ENCODE measurements at regions not wholly inside any gene's neighbourhood (a gene's known extent, or its start where the extent isn't known, plus 50 kb on each side); places are given as distances from the start of the nearest gene placed in this dataset.

DNA sequence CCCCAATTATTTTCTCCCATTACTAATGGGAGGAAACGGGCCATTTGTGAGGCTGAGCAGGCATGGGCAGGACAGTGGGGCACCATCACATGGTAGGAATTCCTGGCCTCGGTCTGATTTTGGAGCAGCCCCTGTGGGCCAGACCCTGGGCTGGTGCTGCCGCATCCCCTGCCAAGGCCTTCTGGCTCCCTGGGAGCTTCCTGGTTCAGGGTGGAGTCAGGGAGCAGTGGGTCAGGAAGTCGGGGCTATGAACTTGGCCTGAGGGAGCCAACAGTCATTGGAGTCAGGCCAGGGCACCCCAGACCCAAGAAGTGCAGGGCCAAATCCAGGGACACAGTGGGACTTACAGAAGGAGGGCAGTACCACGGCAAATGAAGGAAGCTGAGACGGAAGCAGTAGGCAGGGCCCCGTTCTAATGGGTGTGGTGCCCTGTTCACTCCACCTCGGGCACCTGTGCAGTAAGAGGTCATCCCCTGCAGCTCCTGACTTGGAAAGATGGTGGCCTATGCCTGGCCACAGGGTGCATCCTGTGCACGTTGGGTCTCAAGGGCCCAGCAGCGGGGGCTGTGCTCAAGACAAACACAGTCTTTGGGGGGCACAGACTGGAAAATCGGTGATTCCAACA is 328.1 kb downstream of the SMAD2 start:
- DNase-seq (ENCODE audit: extremely low read depth in 1 of 2, low read depth in 1 of 2) = no peak

GRCh38 chr18:47601581-47602272 is 328.7 kb downstream of the SMAD2 start:
- DNase-seq (ENCODE audit: extremely low read depth in 1 of 2, low read depth in 1 of 2) = no peak

DNA sequence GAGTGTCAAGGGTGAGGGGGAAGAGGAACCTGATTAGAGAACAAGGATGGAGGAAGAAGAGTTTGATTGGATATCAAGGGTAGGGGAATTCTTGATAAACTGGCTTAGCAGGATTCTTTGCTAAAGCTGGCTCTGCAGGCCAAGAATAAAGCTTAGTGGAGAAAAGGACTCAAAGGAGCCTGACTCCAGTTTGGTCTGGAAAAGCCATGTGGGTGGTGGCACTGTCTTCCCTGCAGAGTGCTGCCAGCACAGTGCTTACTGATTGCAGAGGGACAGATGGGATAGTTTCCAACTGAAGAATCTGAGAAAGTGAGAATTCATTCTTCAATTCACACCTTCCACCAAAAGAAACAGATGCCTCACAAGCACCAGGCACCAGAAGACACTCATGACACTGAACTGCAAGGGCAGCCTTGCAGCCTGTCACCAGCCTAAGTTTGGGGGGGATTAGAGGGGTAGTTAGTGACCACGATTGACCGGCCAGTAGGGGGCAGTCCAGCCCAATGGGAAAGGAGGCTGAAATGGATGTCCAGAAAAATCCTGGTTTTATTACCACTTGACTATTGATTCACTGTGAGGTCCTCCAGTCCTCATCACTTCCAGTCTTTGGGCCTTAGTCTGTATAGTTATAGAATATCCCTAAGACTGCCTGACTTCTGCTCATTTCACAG is 334.5 kb downstream of the SMAD2 start:
- DNase-seq (ENCODE audit: extremely low read depth in 1 of 2, low read depth in 1 of 2) = no peak

GRCh38 chr18:47594621-47595086 is 335.8 kb downstream of the SMAD2 start:
- DNase-seq (ENCODE audit: extremely low read depth in 1 of 2, low read depth in 1 of 2) = no peak

- no peak for DNase-seq (ENCODE audit: extremely low read depth in 1 of 2, low read depth in 1 of 2)
Observed at GRCh38 chr18:47593744-47594472, 336.6 kb downstream of the SMAD2 start.

GRCh38 chr18:47591429-47591828 is 339.0 kb downstream of the SMAD2 start:
- DNase-seq (ENCODE audit: extremely low read depth in 1 of 2, low read depth in 1 of 2) = no peak

DNA sequence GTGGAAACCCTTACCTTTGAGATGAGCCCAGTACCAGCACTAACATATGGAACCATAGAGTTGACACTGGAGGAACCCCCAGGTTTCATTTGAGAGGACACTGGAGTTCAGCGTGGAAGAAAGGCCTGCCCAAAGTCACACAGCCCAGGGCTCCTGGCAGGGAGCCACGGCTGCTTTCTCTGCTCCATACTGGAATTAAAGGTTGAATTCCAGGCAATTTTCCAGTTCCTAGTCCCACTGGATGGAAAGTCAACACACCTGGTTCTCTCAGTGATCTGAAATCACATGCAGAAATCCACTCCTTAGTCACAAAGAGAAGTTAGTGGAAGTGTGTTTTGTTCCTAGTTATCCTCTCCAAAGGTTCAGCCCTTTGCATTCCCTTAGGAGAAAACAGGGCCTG is 336.1 kb upstream of the SKOR2 start:
- no peak for DNase-seq (ENCODE audit: extremely low read depth in 1 of 2, low read depth in 1 of 2)

GRCh38 chr18:47586418-47587070 is 335.1 kb upstream of the SKOR2 start:
- DNase-seq (ENCODE audit: extremely low read depth in 1 of 2, low read depth in 1 of 2) = no peak

- no peak for DNase-seq (ENCODE audit: extremely low read depth in 1 of 2, low read depth in 1 of 2)
Observed at GRCh38 chr18:47585914-47586313, 334.5 kb upstream of the SKOR2 start.

DNA sequence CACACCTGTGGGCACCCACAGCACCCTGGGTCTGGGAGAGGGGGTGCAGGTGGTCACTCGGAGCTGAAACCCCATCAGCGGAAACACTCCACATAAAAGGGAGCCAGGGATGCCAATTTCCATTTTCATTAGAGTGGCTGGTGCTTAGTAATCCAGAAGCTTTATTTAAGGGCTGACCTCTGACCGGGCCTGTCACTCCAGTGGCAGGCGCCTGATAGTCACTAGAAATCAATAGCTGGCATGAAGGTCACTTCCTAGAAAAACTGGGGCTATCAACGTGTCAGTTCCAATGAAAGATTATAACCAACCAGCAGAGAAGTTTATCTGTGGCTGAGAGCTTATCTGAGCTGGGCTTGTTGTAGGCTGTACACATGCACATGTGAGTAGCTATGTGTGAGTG is 333.7 kb upstream of the SKOR2 start:
- DNase-seq (ENCODE audit: extremely low read depth in 1 of 2, low read depth in 1 of 2) = no peak

- no peak for DNase-seq (ENCODE audit: extremely low read depth in 1 of 2, low read depth in 1 of 2)
Observed at GRCh38 chr18:47582093-47582492, 330.6 kb upstream of the SKOR2 start.

DNA sequence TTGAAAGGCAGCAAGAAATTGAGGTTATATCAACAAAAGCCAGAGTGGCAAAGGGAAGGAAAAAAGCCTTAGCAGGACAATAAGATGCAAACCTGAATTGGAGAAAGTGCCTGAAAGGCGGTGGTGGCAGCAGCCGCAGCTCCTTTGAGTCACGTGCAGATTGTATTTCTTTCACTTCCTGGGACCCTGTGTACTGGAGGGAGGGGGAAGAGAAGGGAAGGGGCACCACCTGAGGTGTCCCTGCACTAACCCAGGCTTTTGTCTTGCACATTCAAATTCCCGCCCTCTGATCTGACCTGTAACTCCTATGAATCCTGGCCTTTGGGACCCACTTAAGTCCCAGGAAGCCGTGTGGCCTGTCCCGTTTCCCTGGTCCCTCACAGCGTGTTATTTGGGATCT is 326.1 kb upstream of the SKOR2 start:
- DNase-seq (ENCODE audit: extremely low read depth in 1 of 2, low read depth in 1 of 2) = no peak

- no peak for DNase-seq (ENCODE audit: extremely low read depth in 1 of 2, low read depth in 1 of 2)
Observed at GRCh38 chr18:47574966-47575365, 323.5 kb upstream of the SKOR2 start.

DNA sequence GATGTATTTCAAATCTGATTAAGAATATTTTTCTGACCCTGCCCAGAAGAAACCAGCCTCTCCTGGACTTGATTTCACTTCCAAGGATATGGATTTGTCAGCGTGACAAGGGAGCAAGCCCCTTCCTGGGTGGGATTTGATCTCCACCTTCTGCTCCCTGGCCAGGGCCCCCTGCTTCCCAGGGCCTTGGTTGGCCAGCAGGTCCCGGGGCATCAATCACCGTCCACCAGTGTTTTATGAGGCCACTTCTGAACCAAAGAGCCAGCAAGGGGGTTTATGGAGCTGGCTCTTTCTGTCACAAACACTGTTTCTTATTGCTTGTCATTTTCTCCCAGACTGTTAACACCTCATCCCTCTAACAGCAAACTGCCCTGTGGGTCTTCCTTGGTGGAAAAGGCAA is 320.5 kb upstream of the SKOR2 start:
- DNase-seq (ENCODE audit: extremely low read depth in 1 of 2, low read depth in 1 of 2) = no peak

DNA sequence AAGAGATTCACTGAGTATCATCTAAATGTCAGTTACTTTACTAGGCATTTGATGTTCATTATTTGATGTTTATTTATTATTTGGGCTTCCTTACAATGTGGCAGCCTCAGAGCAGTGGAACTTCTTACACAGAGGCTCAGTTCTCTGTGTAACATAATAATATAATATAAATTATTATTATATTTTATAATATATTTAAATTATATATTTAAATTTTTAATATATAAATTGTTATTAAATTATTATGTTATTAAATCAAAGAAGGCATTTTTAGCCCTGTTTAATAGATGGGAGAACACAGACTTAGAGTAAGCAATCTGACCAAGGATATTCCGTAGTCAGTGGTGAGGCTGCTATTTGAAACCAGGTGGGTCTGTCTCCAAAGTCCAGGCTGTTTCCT is 315.3 kb upstream of the SKOR2 start:
- no peak for DNase-seq (ENCODE audit: extremely low read depth in 1 of 2, low read depth in 1 of 2)

DNA sequence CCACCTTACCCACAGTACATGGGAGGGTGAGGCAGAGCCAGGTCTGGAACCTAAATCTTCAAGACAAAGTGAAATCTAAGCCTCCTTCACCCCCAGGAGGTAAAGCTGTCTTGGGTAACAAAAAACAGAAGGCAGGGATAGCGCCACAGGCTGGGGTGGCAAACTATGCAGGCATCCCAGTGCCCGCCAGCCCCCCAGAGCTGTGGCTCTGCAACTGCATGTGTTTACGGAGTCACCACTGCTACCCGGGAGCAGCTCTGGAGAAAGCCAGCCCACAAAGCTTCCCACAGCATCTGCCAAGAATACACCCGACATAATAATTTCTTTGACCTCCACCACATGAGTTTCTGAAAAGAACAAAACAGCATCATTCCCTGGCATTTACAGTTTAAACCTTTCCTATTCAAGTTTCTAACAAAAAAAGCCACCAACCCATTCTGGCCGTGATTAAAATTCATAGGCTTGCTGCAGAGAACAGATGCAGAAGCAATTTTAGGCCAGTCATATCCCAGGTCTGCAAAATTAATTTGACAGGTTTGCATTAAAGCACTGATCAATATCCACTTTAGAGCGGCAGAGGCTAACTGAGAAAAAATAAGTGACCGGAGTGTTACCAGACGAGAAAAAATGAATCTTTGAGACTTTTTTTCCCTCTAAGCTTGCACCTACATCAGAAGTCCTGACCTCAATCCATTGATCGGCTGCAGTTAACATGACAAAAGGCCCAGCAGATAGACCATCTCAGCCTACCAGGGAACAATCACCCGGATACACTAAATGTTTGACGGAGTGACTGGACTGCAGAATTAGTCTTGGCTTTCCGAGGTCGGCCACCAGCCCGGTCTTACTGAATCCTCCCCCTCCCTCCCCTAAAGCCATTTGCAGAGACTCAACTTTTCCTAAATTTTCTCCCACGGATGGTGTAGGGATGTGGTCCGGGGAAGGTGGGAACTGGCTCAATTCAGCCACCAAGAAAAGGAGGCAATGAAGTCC is 309.6 kb upstream of the SKOR2 start:
- no peak for DNase-seq (ENCODE audit: extremely low read depth in 1 of 2, low read depth in 1 of 2)

DNA sequence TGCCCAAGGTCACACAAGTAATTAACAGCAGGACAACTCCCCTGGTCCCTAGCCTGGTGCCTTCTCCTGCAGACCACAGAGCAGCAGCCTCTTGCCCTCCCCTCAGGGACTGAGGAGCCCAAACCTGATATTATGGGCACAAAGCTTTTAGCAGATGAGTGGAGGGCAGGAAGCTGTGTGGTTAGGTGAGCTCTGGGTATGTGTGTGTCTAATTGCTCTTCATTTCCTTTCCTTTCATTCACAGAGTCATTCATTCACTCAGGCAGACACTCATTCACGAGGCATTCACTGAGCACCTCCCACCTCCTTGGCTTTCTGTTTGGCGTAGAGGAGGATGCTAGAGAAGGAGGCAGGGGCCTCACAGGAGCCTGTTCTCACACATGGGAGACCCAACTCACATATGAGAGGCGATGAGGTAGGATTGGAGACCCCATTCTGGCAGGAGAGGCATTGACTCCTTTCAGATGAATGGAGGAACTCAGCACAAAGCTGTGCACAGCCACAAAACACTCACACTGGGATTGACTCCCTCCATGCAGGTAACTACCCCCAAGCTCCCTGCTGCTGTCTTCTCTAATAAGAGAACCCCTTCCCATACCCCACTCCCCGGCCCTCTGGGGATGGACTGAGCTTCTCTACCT is 306.8 kb upstream of the SKOR2 start:
- no peak for DNase-seq (ENCODE audit: extremely low read depth in 1 of 2, low read depth in 1 of 2)

- no peak for DNase-seq (ENCODE audit: extremely low read depth in 1 of 2, low read depth in 1 of 2)
Observed at GRCh38 chr18:47557160-47557559, 305.7 kb upstream of the SKOR2 start.

- DNase-seq (ENCODE audit: extremely low read depth in 1 of 2, low read depth in 1 of 2) = no peak
Observed at GRCh38 chr18:47552783-47553182, 301.3 kb upstream of the SKOR2 start.

Data from activated CD8-positive, alpha-beta memory T cell treated with anti-CD3 and anti-CD28 coated beads for 1 hour (primary cell).